Psoas muscle (tissue), 7 donors: ENCODE measurements at regions not wholly inside any gene's neighbourhood (a gene's known extent, or its start where the extent isn't known, plus 50 kb on each side); places are given as distances from the start of the nearest gene placed in this dataset.

Experiments used
- ATAC-seq, 4 donors: fragments of 200-7000 bp; cut with Tn5 transposase; one replicate each; pipeline ENCODE4 v1.9.1; 2020; ENCODE audit warnings: moderate library complexity in 3 of 4, mild to moderate bottlenecking in 2 of 4
- DNase-seq, 2 donors: peaks; one replicate each; pipeline ENCODE4 v3.0.0-alpha.2; 2020
- H3K27ac ChIP-seq: fragments of 200-600 bp; one replicate; pipeline ENCODE4 v1.8.0; 2022
- H3K27me3 ChIP-seq, 3 donors: fragments of 200-600 bp in 1 of 3; one replicate each; pipeline versions ENCODE4 v1.6.1 to v1.8.0; 2013 to 2022; ENCODE audit warnings: low read length in 2 of 3, mild to moderate bottlenecking in 2 of 3, moderate library complexity in 1 of 3; ENCODE audit not compliant: insufficient read depth in 3 of 3
- H3K36me3 ChIP-seq, 2 donors: fragments of 200-600 bp in 1 of 2; one replicate each; pipeline versions ENCODE4 v1.6.1 to v1.8.0; 2013 to 2022; ENCODE audit warnings: low read depth in 1 of 2, mild to moderate bottlenecking in 1 of 2, moderate library complexity in 1 of 2; ENCODE audit not compliant: insufficient read depth in 1 of 2
- H3K4me1 ChIP-seq: fragments of 200-600 bp; one replicate; pipeline ENCODE4 v1.8.0; 2022
- H3K4me3 ChIP-seq: fragments of 200-600 bp; one replicate; pipeline ENCODE4 v1.8.0; 2022; ENCODE audit warnings: mild to moderate bottlenecking
- H3K9me3 ChIP-seq: fragments of 200-600 bp; one replicate; pipeline ENCODE4 v1.8.0; 2022
- WGBS, 3 donors: extraction: QIAGEN DNeasy Blood & Tissue Kit; methylation state at CpG; one replicate each; pipeline versions ENCODE4 v1.1.6 to v1.1.7; 2013; 5-methylcytosine and 5-hydroxymethylcytosine counted together
- intact Hi-C, 2 donors: fragments of 100-400 bp; cut with DNase I; formaldehyde crosslinking; loops; one replicate each; pipeline versions ENCODE4 v1.11.0 to v1.14.2; 2022
- TF ChIP-seq, protein P1 (sequence below): fragments of 200-600 bp; IDR thresholded peaks from one replicate; pipeline ENCODE4 v1.8.0; 2022; ENCODE audit warnings: antibody characterized with exemption
- donor health status: healthy with polysubstance abuse.
- donor health status: DM: no; HTN: no; CAD: no; lungs with moderate emphysema.
- donor health status: Bipolar disorder and iron deficiency.
- donor health status: healthy.
- donor health status: DM: yes; HTN: yes; CAD: no.
- donor health status: DM: no; HTN: no; CAD: no.
- donor health status: DM: yes; HTN: yes; CAD: no.

- 6 to 22% (median 9%) methylated on average over 4 of the region's 4 CpGs for WGBS, 3 donors
Observed at GRCh38 chr14:54175298-54175942, 218.8 kb upstream of the BMP4 start.

GRCh38 chr14:54177019-54177418, 219.8 kb upstream of the CDKN3 start:
- no peaks in the 10 kb centered on the region for H3K36me3 ChIP-seq
- 56 to 59% (median 58%) methylated on average over 3 of the region's 3 CpGs for WGBS, 3 donors

More at GRCh38 chr14:54175298-54175942, 218.8 kb upstream of the BMP4 start:
- no peaks in the 10 kb centered on the region for H3K27me3 ChIP-seq
- no peaks in the 10 kb centered on the region for H3K9me3 ChIP-seq
- no peak overlapping the region for H3K27ac ChIP-seq
- intact Hi-C loops = loop anchor here in 1 of 2 donors (2.0 kb wide), 1 partner anchor 637 kb away; no protein-coding TSS in a partner anchor
- no peaks in the 10 kb centered on the region for H3K4me1 ChIP-seq
- no peak for DNase-seq
- no peak overlapping the region for H3K4me3 ChIP-seq
- no peaks in the 10 kb centered on the region for H3K36me3 ChIP-seq
- peak in 3 of 4 donors; percentile 48 to 65 (median 49) for ATAC-seq
- TF ChIP-seq, protein P1, sequence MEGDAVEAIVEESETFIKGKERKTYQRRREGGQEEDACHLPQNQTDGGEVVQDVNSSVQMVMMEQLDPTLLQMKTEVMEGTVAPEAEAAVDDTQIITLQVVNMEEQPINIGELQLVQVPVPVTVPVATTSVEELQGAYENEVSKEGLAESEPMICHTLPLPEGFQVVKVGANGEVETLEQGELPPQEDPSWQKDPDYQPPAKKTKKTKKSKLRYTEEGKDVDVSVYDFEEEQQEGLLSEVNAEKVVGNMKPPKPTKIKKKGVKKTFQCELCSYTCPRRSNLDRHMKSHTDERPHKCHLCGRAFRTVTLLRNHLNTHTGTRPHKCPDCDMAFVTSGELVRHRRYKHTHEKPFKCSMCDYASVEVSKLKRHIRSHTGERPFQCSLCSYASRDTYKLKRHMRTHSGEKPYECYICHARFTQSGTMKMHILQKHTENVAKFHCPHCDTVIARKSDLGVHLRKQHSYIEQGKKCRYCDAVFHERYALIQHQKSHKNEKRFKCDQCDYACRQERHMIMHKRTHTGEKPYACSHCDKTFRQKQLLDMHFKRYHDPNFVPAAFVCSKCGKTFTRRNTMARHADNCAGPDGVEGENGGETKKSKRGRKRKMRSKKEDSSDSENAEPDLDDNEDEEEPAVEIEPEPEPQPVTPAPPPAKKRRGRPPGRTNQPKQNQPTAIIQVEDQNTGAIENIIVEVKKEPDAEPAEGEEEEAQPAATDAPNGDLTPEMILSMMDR = peak; percentile 84

DNA sequence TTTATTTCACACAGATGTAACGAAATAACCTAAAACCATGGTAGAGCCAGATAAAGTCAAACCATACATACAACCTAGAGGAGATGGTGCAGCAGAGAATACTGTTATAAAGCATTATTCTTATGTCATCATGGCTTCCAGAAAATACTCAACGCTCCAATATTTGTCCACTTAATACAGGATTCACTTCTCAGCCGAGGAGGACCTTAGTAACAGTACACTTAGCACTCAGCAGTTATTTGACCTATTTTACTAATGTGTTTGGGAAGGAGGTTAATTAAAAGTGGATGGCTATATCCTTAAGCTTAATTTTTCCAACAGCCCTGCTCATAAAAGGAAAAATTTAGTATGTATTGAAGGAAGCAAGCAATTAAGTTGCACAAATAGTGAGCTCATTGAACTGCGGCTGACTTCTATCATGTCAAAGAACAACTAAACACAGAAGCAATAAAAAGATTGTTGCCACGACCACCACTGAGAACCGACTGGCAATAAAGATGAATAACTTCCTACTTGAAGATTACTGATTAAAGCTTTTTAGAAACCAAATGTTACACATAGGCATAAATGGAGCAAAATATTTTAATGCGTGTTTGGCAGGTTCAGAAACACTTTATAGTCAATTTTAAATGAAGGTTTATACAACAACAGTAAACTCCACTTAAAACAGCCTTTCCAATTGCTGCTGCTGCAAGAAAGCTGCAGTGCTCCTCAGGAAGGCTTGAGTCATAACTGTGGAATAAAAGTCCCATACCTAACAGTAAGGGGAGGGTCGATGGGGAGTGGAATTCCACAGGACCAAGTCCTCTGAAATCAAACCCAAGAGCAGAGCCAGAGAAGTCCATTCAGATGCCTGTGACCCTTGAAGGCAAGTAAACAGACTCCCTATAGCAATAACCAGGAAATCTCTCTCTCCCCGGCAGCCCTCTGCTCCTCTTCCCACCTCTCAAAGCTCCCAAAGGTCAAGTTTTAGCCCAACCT, 218.9 kb upstream of the CDKN3 start:
- DNase-seq (no peak), ATAC-seq (no peak)
- Histone ChIP-seq H3K9me3 (no peaks in the 10 kb centered on the region), H3K27me3 (no peaks in the 10 kb centered on the region), H3K36me3 (no peaks in the 10 kb centered on the region), H3K4me1 (no peaks in the 10 kb centered on the region), H3K4me3 (no peak overlapping the region), H3K27ac (no peak overlapping the region)
- intact Hi-C loops = no loop called here
- TF ChIP-seq, protein P1 = no peak
- WGBS, 3 donors = 66 to 69% (median 67%) methylated on average over 9 of the region's 9 CpGs

More at GRCh38 chr14:54177019-54177418, 219.8 kb upstream of the CDKN3 start:
- Histone ChIP-seq H3K4me1 (no peaks in the 10 kb centered on the region), H3K27ac (no peak overlapping the region), H3K4me3 (no peak overlapping the region), H3K9me3 (no peaks in the 10 kb centered on the region), H3K27me3 (no peaks in the 10 kb centered on the region)
- TF ChIP-seq, protein P1 = no peak
- ATAC-seq = no peak
- intact Hi-C loops = no loop called here
- no peak for DNase-seq

GRCh38 chr14:54182419-54183045, 214.3 kb upstream of the CDKN3 start:
- 84 to 96% (median 87%) methylated on average over 2 of the region's 2 CpGs for WGBS, 3 donors
- DNase-seq = no peak

More at GRCh38 chr14:54182419-54183045, 214.3 kb upstream of the CDKN3 start:
- Histone ChIP-seq H3K27ac (no peak overlapping the region), H3K27me3 (no peaks in the 10 kb centered on the region), H3K4me3 (no peak overlapping the region), H3K9me3 (no peaks in the 10 kb centered on the region), H3K36me3 (no peaks in the 10 kb centered on the region), H3K4me1 (no peaks in the 10 kb centered on the region)
- ATAC-seq = no peak
- intact Hi-C loops = no loop called here
- TF ChIP-seq, protein P1 = no peak
